SK-N-SH treated with all-trans-retinoic acid at 6 μM for 48 hours (cell line): ENCODE measurements at regions not wholly inside any gene's neighbourhood (a gene's known extent, or its start where the extent isn't known, plus 50 kb on each side); places are given as distances from the start of the nearest gene placed in this dataset.
A peak's percentile ranks its signal among the peaks of the same experiment; 100 is the strongest.

Source experiments
- BACH2 ChIP-seq: fragments of 250-450 bp; sonication (Bioruptor Pico); IDR thresholded peaks from 2 replicates; pipeline ENCODE4 v1.9.0; 2021; ENCODE audit warnings: mild to moderate bottlenecking, borderline replicate concordance
- ISL1 ChIP-seq: fragments of 250-450 bp; sonication (Bioruptor Pico); IDR thresholded peaks from 2 replicates; pipeline ENCODE4 v2.1.2; 2022; ENCODE audit warnings: mild to moderate bottlenecking, moderate library complexity
- OSR1 ChIP-seq: fragments of 250-450 bp; sonication (Bioruptor Pico); IDR thresholded peaks from 2 replicates; pipeline ENCODE4 v1.8.0; 2022; ENCODE audit warnings: moderate library complexity, mild to moderate bottlenecking, inconsistent platforms
- ZC3H10 ChIP-seq: fragments of 250-450 bp; sonication (Bioruptor Pico); IDR thresholded peaks from 2 replicates; pipeline ENCODE4 v1.5.1; 2021; ENCODE audit warnings: mild to moderate bottlenecking, moderate library complexity
- ZFP3 ChIP-seq: fragments of 250-450 bp; sonication (Bioruptor Pico); IDR thresholded peaks from 2 replicates; pipeline ENCODE4 v1.5.0; 2020; ENCODE audit warnings: mild to moderate bottlenecking, moderate library complexity
- ZFP30 ChIP-seq: fragments of 450-650 bp; formaldehyde crosslinking; IDR thresholded peaks from 2 replicates; pipeline ENCODE4 v1.5.0; 2022; ENCODE audit warnings: mild to moderate bottlenecking, moderate library complexity
- TF ChIP-seq, protein P1 (sequence below): fragments of 250-450 bp; sonication (Bioruptor Pico); IDR thresholded peaks from 2 replicates; pipeline ENCODE4 v1.5.1; 2021; ENCODE audit warnings: mild to moderate bottlenecking, moderate library complexity

DNA sequence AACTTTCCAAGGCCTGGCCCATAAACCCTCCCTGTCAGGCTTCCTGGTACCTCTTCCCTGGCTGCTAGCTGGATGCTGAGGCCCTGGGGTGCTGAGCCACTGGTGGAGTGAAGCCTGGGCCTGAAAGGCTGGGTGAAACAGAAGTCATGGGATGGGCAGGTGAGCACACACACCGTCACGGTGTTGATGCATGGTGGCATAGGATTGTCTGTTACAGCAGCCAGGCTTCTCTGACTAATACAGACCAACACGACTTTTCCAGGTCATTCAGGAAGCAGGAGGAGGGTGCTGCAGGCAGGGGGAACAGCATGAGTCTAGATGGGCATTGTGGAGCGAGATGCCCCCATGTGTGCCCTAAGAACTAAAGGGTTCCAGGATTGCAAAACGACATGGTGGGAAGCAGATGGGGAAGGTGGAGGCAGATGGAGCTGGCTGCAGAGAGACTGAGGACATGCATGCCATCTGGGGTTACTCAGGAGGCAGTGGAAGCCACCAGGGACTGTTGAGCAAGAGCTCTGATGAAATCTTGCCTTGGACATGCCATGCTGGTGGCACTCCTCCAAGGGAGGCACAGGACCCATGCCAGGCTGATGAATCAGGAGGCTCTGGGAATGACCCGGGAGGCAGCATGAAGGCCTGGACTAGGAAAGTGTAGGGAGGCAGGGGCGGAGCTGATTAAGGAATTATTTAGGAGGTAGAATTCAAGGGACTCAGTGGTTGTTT, 480.9 kb downstream of the TSN start:
- TF ChIP-seq ISL1 (CRISPR knock-in tag) (0 out of 2 replicates have a peak, but pooled peaks have one; percentile 30), ZFP30 (CRISPR knock-in tag) (no peak), ZFP3 (CRISPR knock-in tag) (no peak), BACH2 (CRISPR knock-in tag) (no peak), OSR1 (CRISPR knock-in tag) (no peak), ZC3H10 (CRISPR knock-in tag) (no peak)
- TF ChIP-seq, protein P1, sequence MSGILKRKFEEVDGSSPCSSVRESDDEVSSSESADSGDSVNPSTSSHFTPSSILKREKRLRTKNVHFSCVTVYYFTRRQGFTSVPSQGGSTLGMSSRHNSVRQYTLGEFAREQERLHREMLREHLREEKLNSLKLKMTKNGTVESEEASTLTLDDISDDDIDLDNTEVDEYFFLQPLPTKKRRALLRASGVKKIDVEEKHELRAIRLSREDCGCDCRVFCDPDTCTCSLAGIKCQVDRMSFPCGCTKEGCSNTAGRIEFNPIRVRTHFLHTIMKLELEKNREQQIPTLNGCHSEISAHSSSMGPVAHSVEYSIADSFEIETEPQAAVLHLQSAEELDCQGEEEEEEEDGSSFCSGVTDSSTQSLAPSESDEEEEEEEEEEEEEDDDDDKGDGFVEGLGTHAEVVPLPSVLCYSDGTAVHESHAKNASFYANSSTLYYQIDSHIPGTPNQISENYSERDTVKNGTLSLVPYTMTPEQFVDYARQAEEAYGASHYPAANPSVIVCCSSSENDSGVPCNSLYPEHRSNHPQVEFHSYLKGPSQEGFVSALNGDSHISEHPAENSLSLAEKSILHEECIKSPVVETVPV: no peak
